ENCODE measurements at regions not wholly inside any gene's neighbourhood (a gene's known extent, or its start where the extent isn't known, plus 50 kb on each side); places are given as distances from the start of the nearest gene placed in this dataset.

DNA sequence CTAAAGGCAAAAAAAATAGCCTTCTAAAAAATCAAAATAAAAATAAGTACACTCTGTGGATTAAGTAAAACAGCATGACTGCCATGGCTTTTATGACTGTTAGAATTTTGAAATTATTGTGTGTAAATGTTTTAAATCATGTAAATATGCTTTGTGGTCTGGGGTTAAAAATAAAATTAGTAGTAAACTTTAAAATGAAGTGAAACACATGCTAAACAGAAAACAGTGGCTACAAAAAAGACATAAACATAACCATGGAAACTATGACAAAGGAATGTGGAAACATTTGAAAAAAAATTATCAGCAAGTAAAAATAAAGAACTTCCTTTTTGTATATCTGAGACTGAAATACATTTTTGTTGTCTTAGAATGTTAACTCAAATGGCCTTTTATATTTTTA lies 134.5 kb upstream of the SPEF2 start:
- POLR2A ChIA-PET: no interaction called here
- intact Hi-C loops (cut with micrococcal nuclease): no loop called here

More for the DNA sequence above, 134.5 kb upstream of the SPEF2 start:
- no peaks in the 10 kb centered on the region for H3K9me3 ChIP-seq (replicated peaks; ENCODE audit: control insufficient read depth, insufficient read depth, low read depth, low read length)
- H3K27ac ChIP-seq (ENCODE audit: extremely low read depth, low read depth, low read length): no peak overlapping the region
- FAIRE-seq (no peak), DNase-seq (ENCODE audit: extremely low read depth in 1 of 4, low spot score in 3 of 4) (no peak), ATAC-seq (no peak)
- H2AFZ ChIP-seq (ENCODE audit: low read depth, low read length): no peak overlapping the region
- H3K79me2 ChIP-seq (ENCODE audit: control insufficient read depth, insufficient read depth, low read length): no peaks in the 10 kb centered on the region
- no peak overlapping the region for H3K4me3 ChIP-seq
- in situ Hi-C loops (cut with MboI): no loop called here
- TF ChIP-seq ZBTB8A (IDR thresholded peaks at IDR 0.05; ENCODE audit: partially characterized antibody) (no peak), TARDBP (IDR thresholded peaks at IDR 0.05) (no peak), MEF2A (IDR thresholded peaks at IDR 0.05; ENCODE audit: control insufficient read depth, low read depth, low read length) (no peak), RFX5 (IDR thresholded peaks at IDR 0.05; ENCODE audit: low read depth, low read length) (no peak), THRAP3 (IDR thresholded peaks at IDR 0.05; ENCODE audit: borderline replicate concordance) (no peak), CBX5 (IDR thresholded peaks at IDR 0.05; ENCODE audit: borderline replicate concordance, low read depth) (no peak), JUND (IDR thresholded peaks at IDR 0.05; ENCODE audit: borderline replicate concordance, low read depth, low read length) (no peak), JUND (tag; IDR thresholded peaks at IDR 0.05; ENCODE audit: borderline replicate concordance, low read depth, low read length) (no peak), ZNF717 (CRISPR knock-in tag; IDR thresholded peaks at IDR 0.05) (no peak), ATF1 (CRISPR knock-in tag; IDR thresholded peaks at IDR 0.05) (no peak), ATF1 (tag; IDR thresholded peaks at IDR 0.05) (no peak), ZNF384 (IDR thresholded peaks at IDR 0.05; ENCODE audit: low read depth, low read length) (no peak), SLC30A9 (CRISPR knock-in tag; IDR thresholded peaks at IDR 0.05) (no peak), NFXL1 (CRISPR knock-in tag; IDR thresholded peaks at IDR 0.05) (no peak), FOXP1 (CRISPR knock-in tag; IDR thresholded peaks at IDR 0.05) (no peak), ZNF347 (CRISPR knock-in tag; IDR thresholded peaks at IDR 0.05; ENCODE audit: low read depth) (no peak), PHF8 (IDR thresholded peaks at IDR 0.05; ENCODE audit: borderline replicate concordance, low read length) (no peak), ZNF766 (CRISPR knock-in tag; conservative IDR thresholded peaks at IDR 0.05) (no peak), CHD1 (IDR thresholded peaks at IDR 0.05; ENCODE audit: low read length) (no peak), ZKSCAN1 (IDR thresholded peaks at IDR 0.05; ENCODE audit: low read depth, low read length) (no peak)
- TF ChIP-seq, protein P1, sequence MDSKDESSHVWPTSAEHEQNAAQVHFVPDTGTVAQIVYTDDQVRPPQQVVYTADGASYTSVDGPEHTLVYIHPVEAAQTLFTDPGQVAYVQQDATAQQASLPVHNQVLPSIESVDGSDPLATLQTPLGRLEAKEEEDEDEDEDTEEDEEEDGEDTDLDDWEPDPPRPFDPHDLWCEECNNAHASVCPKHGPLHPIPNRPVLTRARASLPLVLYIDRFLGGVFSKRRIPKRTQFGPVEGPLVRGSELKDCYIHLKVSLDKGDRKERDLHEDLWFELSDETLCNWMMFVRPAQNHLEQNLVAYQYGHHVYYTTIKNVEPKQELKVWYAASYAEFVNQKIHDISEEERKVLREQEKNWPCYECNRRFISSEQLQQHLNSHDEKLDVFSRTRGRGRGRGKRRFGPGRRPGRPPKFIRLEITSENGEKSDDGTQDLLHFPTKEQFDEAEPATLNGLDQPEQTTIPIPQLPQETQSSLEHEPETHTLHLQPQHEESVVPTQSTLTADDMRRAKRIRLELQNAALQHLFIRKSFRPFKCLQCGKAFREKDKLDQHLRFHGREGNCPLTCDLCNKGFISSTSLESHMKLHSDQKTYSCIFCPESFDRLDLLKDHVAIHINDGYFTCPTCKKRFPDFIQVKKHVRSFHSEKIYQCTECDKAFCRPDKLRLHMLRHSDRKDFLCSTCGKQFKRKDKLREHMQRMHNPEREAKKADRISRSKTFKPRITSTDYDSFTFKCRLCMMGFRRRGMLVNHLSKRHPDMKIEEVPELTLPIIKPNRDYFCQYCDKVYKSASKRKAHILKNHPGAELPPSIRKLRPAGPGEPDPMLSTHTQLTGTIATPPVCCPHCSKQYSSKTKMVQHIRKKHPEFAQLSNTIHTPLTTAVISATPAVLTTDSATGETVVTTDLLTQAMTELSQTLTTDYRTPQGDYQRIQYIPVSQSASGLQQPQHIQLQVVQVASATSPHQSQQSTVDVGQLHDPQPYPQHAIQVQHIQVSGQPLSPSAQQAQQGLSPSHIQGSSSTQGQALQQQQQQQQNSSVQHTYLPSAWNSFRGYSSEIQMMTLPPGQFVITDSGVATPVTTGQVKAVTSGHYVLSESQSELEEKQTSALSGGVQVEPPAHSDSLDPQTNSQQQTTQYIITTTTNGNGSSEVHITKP (IDR thresholded peaks at IDR 0.05; ENCODE audit: partially characterized antibody): no peak
- TF ChIP-seq, protein P2, sequence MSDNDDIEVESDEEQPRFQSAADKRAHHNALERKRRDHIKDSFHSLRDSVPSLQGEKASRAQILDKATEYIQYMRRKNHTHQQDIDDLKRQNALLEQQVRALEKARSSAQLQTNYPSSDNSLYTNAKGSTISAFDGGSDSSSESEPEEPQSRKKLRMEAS (CRISPR knock-in tag; IDR thresholded peaks at IDR 0.05): no peak
- no peaks in the 10 kb centered on the region for H3K4me1 ChIP-seq (replicated peaks in 1 of 2; ENCODE audit: control insufficient read depth in 2 of 2, insufficient read depth in 2 of 2, low read length in 2 of 2)
- BruUV-seq (replicated peaks): no TSS peak
- CTCF ChIA-PET (ENCODE audit: low intra/inter-chr PET ratio): no interaction called here
- no peak overlapping the region for H3K4me2 ChIP-seq (ENCODE audit: insufficient read depth, low read length)
- H3K9ac ChIP-seq (ENCODE audit: insufficient read depth in 1 of 2, low read depth in 2 of 2, low read length in 2 of 2): no peak overlapping the region
- no peaks in the 10 kb centered on the region for H3K27me3 ChIP-seq (ENCODE audit: control insufficient read depth in 2 of 2, insufficient read depth in 2 of 2, low read length in 2 of 2)
- H3K9me1 ChIP-seq (ENCODE audit: control insufficient read depth, insufficient read depth, low read length): no peaks in the 10 kb centered on the region
- no peaks in the 10 kb centered on the region for H4K20me1 ChIP-seq (replicated peaks; ENCODE audit: control insufficient read depth, insufficient read depth, low read length)
- no peaks in the 10 kb centered on the region for H3K36me3 ChIP-seq (ENCODE audit: control insufficient read depth, insufficient read depth, low read length)
